ENCODE measurements at regions not wholly inside any gene's neighbourhood (a gene's known extent, or its start where the extent isn't known, plus 50 kb on each side); places are given as distances from the start of the nearest gene placed in this dataset. TPM values are rescaled to one million over a fixed set of nuclear protein-coding genes. Genes with fewer than 3 reads are reported as not detected.

- Mint-ChIP-seq H3K36me3 (ENCODE audit: low read depth) (no peaks in the 10 kb centered on the region), H3K4me1 (no peaks in the 10 kb centered on the region), H3K9me3 (no peaks in the 10 kb centered on the region), H3K4me3 (no peak overlapping the region), H3K27ac (ENCODE audit: unreplicated experiment) (no peak overlapping the region), H3K27me3 (ENCODE audit: low read depth) (no peaks in the 10 kb centered on the region)
- TF ChIP-seq, protein P1, sequence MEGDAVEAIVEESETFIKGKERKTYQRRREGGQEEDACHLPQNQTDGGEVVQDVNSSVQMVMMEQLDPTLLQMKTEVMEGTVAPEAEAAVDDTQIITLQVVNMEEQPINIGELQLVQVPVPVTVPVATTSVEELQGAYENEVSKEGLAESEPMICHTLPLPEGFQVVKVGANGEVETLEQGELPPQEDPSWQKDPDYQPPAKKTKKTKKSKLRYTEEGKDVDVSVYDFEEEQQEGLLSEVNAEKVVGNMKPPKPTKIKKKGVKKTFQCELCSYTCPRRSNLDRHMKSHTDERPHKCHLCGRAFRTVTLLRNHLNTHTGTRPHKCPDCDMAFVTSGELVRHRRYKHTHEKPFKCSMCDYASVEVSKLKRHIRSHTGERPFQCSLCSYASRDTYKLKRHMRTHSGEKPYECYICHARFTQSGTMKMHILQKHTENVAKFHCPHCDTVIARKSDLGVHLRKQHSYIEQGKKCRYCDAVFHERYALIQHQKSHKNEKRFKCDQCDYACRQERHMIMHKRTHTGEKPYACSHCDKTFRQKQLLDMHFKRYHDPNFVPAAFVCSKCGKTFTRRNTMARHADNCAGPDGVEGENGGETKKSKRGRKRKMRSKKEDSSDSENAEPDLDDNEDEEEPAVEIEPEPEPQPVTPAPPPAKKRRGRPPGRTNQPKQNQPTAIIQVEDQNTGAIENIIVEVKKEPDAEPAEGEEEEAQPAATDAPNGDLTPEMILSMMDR (conservative IDR thresholded peaks at IDR 0.05) = no peak
- DNase-seq (ENCODE audit: low read depth, low spot score) = no peak
Measured at GRCh38 chr4:127580891-127581290, 51.9 kb upstream of the INTU start.

Small RNA genes in the stretch of these regions (microRNA-seq; reads per million reads assigned to microRNA genes)
- not detected for gene MIR2054

Data from neural crest cell (in vitro differentiated cells).